Central memory CD8-positive, alpha-beta T cell (primary cell): ENCODE measurements at regions not wholly inside any gene's neighbourhood (a gene's known extent, or its start where the extent isn't known, plus 50 kb on each side); places are given as distances from the start of the nearest gene placed in this dataset.

Experiments
- ATAC-seq: fragments of 150-1000 bp; cut with Tn5 transposase; replicated peaks from 2 replicates; pipeline ENCODE4 v1.10.0; 2022; ENCODE audit warnings: mild to moderate bottlenecking, moderate FRiP score, moderate number of reproducible peaks; ENCODE audit not compliant: poor library complexity, severe bottlenecking; ENCODE audit errors: extremely low read depth
- DNase-seq, 2 donors: peaks; one replicate each; pipeline ENCODE4 v3.0.0; 2021; ENCODE audit warnings: low spot score in 2 of 2
- H3K27ac Mint-ChIP-seq: one replicate; pipeline ENCODE4 v1.8.0; 2022; ENCODE audit warnings: low read depth, mild to moderate bottlenecking, moderate library complexity, mixed read lengths
- H3K27me3 Mint-ChIP-seq: one replicate; pipeline ENCODE4 v1.8.0; 2022; ENCODE audit warnings: mixed read lengths
- H3K36me3 Mint-ChIP-seq: one replicate; pipeline ENCODE4 v1.8.0; 2022; ENCODE audit warnings: mild to moderate bottlenecking, moderate library complexity, mixed read lengths; ENCODE audit not compliant: insufficient read depth
- H3K4me1 Mint-ChIP-seq: one replicate; pipeline ENCODE4 v1.8.0; 2022; ENCODE audit warnings: mixed read lengths
- H3K4me3 Mint-ChIP-seq: one replicate; pipeline ENCODE4 v1.8.0; 2022; ENCODE audit warnings: mild to moderate bottlenecking, moderate library complexity, mixed read lengths
- H3K9me3 Mint-ChIP-seq: one replicate; pipeline ENCODE4 v1.8.0; 2022; ENCODE audit warnings: mixed read lengths

DNA sequence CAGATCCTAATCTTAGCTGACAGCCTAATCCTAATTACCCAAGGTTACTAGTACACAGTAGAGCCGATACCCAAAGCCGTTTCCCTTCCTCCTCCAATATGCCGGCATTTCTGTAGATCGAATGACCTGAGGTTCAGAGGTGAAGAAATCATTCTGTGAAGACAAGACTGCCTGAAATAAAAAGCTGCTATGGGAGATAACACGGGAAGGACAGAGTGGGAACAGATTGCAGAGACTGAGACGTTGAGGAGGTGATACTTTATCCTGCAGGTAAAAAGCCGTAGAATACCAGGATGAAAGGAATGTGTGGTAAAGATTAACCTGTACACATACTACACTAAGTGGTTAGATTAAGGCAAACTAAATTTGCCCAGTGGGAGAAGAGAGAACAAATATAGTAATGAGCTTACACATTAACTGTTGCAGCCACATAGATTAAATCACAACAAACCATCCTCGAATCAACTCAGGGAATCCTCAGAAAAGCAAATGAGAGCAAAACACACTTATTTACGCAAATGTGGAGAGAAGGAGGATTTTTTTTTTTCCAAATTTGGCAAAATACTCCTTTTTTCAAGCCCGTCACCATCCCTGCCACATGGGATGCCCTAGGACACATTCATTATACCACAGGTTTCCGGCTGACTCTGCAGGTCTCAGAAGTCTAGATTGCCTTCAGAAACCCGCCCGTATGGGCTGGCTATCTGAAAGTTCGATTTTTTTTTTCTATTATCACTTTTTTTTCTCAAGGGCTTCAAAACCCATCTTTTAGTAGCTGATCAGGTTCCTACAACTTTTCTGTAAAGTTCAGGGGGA is 188.0 kb downstream of the TTC8 start:
- no peak overlapping the region for H3K27ac Mint-ChIP-seq
- H3K9me3 Mint-ChIP-seq: no peaks in the 10 kb centered on the region
- no peaks in the 10 kb centered on the region for H3K36me3 Mint-ChIP-seq
- ATAC-seq: no peak
- H3K27me3 Mint-ChIP-seq: peaks cover 38% of the 10 kb centered on the region
- DNase-seq: no peak
- H3K4me3 Mint-ChIP-seq: no peak overlapping the region
- peaks cover 4% of the 10 kb centered on the region for H3K4me1 Mint-ChIP-seq

DNA sequence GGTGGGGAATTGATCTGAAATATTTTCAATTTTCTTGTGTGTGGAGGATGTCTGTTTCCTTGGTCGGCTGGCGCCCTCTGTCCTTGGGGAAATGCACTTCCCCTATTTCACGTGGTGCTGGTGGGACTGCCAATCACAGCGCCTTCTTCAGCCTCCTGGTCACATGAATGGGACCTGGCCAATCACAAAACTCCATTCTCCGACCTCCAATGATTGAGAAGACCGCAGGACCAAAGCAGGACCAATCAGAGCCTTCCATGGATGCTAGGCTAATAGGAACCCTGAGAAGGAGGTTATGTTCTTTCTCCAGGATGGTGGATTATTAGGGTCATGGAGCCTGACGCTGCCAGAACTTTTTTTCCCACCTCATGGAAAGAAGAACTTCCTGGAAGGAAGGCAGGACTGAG is 188.7 kb downstream of the TTC8 start:
- H3K36me3 Mint-ChIP-seq: no peaks in the 10 kb centered on the region
- H3K4me1 Mint-ChIP-seq: peaks cover 4% of the 10 kb centered on the region
- no peak overlapping the region for H3K4me3 Mint-ChIP-seq
- no peaks in the 10 kb centered on the region for H3K9me3 Mint-ChIP-seq
- H3K27ac Mint-ChIP-seq: no peak overlapping the region
- ATAC-seq (no peak), DNase-seq (no peak)
- H3K27me3 Mint-ChIP-seq: peaks cover 38% of the 10 kb centered on the region

DNA sequence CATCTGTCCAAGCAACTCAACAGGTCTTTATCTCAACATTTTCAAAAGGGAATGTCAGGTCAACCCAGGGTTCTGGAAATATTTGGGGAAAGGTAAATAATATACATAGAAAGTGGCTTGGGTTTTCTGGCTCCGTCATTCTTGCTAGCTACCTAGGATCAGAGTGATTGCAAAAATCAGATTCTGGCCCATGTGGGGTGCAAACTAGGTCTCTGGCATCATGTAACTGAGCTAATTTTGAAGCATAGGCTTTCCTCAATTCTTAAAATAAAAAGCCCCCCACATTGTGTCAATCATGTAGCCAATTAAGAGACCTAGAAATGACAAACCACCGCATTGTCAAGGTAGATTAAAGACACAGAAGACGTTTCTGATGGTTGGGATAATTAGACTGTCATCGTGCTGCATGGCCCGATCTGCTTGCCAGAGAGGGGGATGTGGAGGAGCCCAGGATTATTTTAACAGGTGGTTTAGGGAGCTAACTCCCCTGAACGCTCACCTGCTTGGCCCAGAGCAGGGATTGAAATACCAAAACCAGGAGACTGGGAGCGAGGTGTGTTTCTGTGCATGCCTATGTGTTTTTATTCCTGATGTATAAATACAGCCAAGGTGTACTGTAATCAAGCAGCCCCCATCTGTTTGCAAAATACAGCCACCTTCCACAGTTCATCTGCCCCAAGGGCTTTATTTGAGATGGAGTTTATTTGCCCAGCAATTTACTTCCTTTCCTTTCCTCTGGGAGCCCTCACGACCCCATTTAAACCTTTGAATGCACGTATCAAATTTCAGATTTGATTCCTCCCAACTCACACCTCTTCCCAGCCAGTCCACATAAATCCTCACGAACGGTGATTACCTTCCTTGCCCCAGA is 189.5 kb downstream of the TTC8 start:
- H3K36me3 Mint-ChIP-seq: no peaks in the 10 kb centered on the region
- ATAC-seq (no peak), DNase-seq (no peak)
- no peak overlapping the region for H3K4me3 Mint-ChIP-seq
- no peak overlapping the region for H3K27ac Mint-ChIP-seq
- H3K27me3 Mint-ChIP-seq: peaks cover 38% of the 10 kb centered on the region
- no peaks in the 10 kb centered on the region for H3K9me3 Mint-ChIP-seq
- H3K4me1 Mint-ChIP-seq: peaks cover 4% of the 10 kb centered on the region

DNA sequence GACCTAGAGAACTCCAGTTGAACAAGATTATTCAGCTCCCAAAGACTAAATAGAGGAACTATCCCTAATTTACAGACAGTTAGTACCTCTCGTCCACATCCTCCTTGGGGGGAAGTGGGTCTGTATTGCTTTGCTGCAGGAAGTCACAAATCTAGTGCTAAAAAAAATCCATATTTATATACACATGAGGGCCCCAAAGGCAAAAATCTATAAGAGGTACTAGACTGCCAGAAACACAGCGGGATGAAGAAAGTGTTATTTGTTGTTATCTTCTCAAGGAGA is 190.1 kb downstream of the TTC8 start:
- no peaks in the 10 kb centered on the region for H3K36me3 Mint-ChIP-seq
- no peaks in the 10 kb centered on the region for H3K9me3 Mint-ChIP-seq
- DNase-seq (no peak), ATAC-seq (no peak)
- H3K27me3 Mint-ChIP-seq: peaks cover 38% of the 10 kb centered on the region
- H3K4me3 Mint-ChIP-seq: no peak overlapping the region
- peaks cover 4% of the 10 kb centered on the region for H3K4me1 Mint-ChIP-seq
- H3K27ac Mint-ChIP-seq: no peak overlapping the region

DNA sequence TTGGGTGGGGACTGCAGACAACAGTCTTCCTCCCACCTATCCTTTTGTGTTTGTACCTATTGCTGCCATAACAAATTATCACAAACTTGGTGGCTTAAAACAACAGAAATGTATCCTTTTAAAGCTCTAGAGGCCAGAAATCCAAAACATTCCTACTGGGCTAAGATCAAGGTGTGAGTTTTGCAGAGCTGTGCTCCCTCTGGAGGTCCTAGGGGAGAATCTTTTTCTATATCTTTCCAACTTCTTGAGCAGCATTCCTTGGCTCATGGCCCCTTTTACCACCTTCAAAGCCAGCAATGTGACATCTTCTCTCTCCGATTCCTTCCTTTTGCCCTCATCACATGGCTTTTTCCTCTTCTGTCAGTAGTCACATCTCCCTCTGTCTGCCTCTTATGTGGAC is 190.6 kb downstream of the TTC8 start:
- Mint-ChIP-seq H3K4me1 (peaks cover 4% of the 10 kb centered on the region), H3K27ac (no peak overlapping the region), H3K27me3 (peaks cover 38% of the 10 kb centered on the region), H3K9me3 (no peaks in the 10 kb centered on the region), H3K36me3 (no peaks in the 10 kb centered on the region), H3K4me3 (no peak overlapping the region)
- ATAC-seq (no peak), DNase-seq (no peak)

DNA sequence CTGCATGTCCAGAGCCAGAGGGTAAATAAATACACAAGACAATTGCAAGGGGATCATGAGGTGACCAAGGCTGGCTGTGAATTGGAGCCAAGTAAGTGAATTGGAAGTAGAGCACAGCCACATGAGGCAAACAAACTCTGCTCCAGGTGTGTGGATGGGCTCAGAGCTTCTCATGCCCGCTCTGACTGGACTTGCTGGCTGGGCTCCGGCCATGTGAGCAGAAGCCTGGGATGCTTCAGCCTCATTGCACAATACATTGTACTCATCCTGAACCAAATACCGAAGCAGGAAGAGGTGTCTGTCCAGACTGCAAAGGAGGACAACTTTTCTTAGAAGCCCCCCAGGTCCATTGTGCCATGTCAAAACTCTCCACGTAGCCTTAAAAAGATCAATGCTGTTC is 193.0 kb downstream of the TTC8 start:
- H3K9me3 Mint-ChIP-seq: no peaks in the 10 kb centered on the region
- no peaks in the 10 kb centered on the region for H3K36me3 Mint-ChIP-seq
- peaks cover 4% of the 10 kb centered on the region for H3K4me1 Mint-ChIP-seq
- DNase-seq: no peak
- no peak overlapping the region for H3K4me3 Mint-ChIP-seq
- no peak overlapping the region for H3K27ac Mint-ChIP-seq
- H3K27me3 Mint-ChIP-seq: peaks cover 50% of the 10 kb centered on the region
- no peak for ATAC-seq

DNA sequence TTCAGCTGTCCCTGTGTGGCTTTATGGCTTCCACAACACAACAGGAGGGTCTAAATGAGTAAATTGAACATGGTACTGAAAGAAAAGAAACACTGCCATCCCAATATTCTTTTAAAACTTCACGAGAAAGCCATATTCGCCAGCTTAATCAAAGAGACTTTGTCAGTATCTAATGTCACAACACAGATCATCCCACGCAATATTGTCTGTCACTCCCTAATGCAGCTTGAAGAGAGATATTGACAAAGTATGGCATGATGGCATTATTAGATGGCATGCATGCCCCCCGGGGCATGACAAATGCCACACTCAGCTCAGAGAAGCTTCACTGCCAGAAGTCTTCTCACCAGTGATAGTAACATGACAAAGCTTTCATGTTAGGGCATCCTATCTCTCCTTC is 197.8 kb downstream of the TTC8 start:
- Mint-ChIP-seq H3K27me3 (peaks cover 50% of the 10 kb centered on the region), H3K4me1 (no peaks in the 10 kb centered on the region), H3K27ac (no peak overlapping the region), H3K36me3 (no peaks in the 10 kb centered on the region), H3K4me3 (no peak overlapping the region), H3K9me3 (no peaks in the 10 kb centered on the region)
- DNase-seq (no peak), ATAC-seq (no peak)

DNA sequence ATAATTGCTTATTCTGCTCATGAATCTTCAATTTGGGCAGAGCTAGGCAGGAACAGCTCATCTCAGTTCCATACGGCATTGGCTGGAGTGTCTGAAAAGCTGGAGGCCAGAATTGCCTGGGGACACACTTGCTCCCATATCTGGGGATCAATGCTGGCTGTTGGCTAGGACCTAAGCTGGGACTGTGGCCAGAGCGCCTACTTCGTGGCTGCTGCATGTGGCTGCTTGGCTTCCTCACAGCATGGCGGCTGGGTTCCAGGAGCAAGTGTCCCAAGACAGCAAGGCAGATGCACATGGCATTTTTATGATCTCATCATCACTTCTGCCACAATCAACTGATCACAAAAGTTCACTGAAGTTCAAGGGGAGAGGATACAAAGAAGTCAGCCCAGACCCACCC is 200.2 kb downstream of the TTC8 start:
- no peaks in the 10 kb centered on the region for H3K4me1 Mint-ChIP-seq
- H3K36me3 Mint-ChIP-seq: no peaks in the 10 kb centered on the region
- H3K27me3 Mint-ChIP-seq: peaks cover 68% of the 10 kb centered on the region
- no peak overlapping the region for H3K27ac Mint-ChIP-seq
- no peaks in the 10 kb centered on the region for H3K9me3 Mint-ChIP-seq
- no peak for DNase-seq
- no peak overlapping the region for H3K4me3 Mint-ChIP-seq
- ATAC-seq: no peak

DNA sequence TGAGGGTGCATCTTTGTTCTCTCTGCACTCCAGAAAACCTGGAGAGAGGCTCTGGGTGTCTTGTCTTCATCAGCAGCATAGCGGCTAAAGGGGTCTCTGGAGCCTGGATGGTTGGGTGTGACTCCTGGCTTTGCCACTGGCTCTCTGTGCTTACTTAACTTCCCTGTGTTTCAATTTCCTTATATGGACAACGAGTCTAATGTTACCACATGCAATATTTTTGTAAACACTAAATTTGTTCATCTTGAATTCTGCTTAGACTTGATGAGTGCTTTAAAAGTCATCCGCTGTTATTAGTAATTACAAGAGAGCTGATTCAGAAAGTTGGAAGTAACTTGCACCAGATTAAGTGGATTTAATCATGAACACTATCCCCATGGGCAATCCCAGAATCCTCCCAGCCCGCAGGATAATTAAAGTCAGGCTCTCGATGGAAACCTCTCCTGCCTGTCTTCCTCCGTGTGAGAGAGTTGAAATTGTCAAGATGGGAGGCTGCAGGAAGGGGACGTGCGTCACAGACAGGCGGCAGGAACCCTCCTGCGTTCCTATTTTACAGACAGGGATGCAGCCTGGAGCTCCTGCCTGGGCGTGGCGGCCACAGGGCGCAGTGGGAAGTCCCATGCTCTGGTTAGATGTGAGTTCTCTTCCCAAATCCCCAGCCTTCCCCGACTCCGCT is 201.2 kb downstream of the TTC8 start:
- Mint-ChIP-seq H3K36me3 (no peaks in the 10 kb centered on the region), H3K4me1 (no peaks in the 10 kb centered on the region), H3K27me3 (peaks cover 75% of the 10 kb centered on the region), H3K27ac (no peak overlapping the region), H3K9me3 (no peaks in the 10 kb centered on the region), H3K4me3 (no peak overlapping the region)
- ATAC-seq (no peak), DNase-seq (no peak)

DNA sequence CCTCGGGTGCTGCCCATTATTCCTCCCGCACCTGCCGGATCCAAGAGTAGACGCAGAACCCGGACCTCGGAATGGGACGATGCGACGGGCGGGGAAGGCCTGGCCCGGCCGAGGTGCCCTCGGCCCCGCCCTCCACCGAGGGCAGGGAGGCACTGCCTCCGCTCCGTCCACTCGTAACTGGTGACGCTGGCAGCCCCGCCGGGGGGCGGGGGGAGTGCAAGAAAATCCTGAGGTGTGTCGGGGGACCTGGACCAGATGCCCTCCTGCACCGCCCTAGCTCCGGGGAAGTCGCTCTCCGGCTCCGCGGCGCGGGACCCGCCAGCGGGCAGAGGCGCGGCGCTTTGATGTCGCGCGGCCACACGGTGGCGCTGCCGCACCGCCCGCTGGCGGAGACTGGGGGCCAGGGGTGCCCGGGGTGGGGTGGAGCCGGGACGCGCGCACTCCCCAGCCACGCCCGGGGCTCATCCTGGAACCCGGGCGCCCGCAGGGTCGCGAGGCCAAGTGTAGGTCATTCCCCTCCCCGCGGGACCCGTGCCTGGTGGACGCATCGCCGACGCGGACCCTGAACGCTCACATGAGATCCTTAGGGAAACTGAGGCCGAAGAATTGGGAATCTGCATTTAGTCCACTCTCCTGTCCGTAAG is 202.8 kb downstream of the TTC8 start:
- Mint-ChIP-seq H3K27me3 (peaks cover 71% of the 10 kb centered on the region), H3K4me3 (peak overlapping the region; percentile 60), H3K9me3 (no peaks in the 10 kb centered on the region), H3K27ac (no peak overlapping the region), H3K4me1 (no peaks in the 10 kb centered on the region), H3K36me3 (no peaks in the 10 kb centered on the region)
- peak; percentile 20 to 45 for DNase-seq
- peak; percentile 72 for ATAC-seq

DNA sequence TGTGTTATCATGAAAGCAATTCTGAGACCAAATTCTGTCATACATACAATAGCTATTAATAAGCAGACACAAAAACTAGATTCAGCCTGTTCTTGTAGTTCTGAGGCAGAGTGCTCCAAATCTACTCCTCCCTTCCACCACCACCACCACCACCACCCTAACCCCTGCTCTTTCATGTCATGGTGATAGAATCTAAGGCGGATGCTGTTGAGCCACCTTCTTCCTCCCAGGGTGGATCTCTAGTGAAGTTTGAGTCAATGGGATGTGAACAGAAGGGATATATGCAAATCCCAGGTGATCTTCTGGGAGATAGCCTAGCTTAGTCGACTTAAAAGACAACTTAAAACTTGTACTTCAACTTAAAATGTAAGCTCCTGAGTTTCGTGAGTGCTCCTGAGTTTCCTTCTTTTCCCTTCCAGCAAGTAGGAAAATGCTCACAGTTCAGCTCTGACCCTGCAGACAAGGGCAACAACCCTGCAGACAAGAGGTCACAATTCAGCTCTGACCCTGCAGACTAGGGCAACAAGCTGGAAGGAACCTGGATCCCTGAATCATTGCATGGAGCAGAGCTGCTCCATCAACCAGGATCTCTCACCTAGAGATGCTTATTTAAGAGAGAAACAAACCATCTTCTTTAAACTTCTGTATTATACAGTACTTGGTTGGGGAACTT is 204.1 kb downstream of the TTC8 start:
- H3K36me3 Mint-ChIP-seq: no peaks in the 10 kb centered on the region
- no peaks in the 10 kb centered on the region for H3K9me3 Mint-ChIP-seq
- no peaks in the 10 kb centered on the region for H3K4me1 Mint-ChIP-seq
- H3K4me3 Mint-ChIP-seq: no peak overlapping the region
- H3K27me3 Mint-ChIP-seq: peaks cover 65% of the 10 kb centered on the region
- no peak overlapping the region for H3K27ac Mint-ChIP-seq
- DNase-seq: no peak
- no peak for ATAC-seq
